GM18502 (cell line): ENCODE measurements at regions not wholly inside any gene's neighbourhood (a gene's known extent, or its start where the extent isn't known, plus 50 kb on each side); places are given as distances from the start of the nearest gene placed in this dataset.
"Not testable (repeated sequence)": the region's sequence is repeated elsewhere in the genome, so short reads cannot be mapped to it uniquely, and the experiment has no call there.

ENCODE experiments used
- ATAC-seq: cut with Tn5 transposase; IDR thresholded peaks from one replicate; pipeline ENCODE4 v1.9.1; 2021; ENCODE audit warnings: mild to moderate bottlenecking; ENCODE audit not compliant: unreplicated experiment, poor library complexity

GRCh38 chr6:11851387-11851786, 72.8 kb upstream of the ADTRP start:
- no peak for ATAC-seq

- no peak for ATAC-seq
Measured at GRCh38 chr6:11848852-11849731, 70.5 kb upstream of the ADTRP start.

GRCh38 chr6:11848346-11848651, 69.7 kb upstream of the ADTRP start:
- no peak for ATAC-seq

GRCh38 chr6:11847515-11848345, 69.1 kb upstream of the ADTRP start:
- no peak for ATAC-seq

GRCh38 chr6:11847068-11847467, 68.5 kb upstream of the ADTRP start:
- ATAC-seq: not testable (repeated sequence)

- ATAC-seq: no peak
Measured at GRCh38 chr6:11845664-11846577, 67.3 kb upstream of the ADTRP start.

GRCh38 chr6:11842795-11843194, 64.2 kb upstream of the ADTRP start:
- not testable (repeated sequence) for ATAC-seq

- ATAC-seq: no peak
Measured at GRCh38 chr6:11835065-11835464, 56.5 kb upstream of the ADTRP start.

GRCh38 chr6:11833626-11834592, 55.3 kb upstream of the ADTRP start:
- peak; percentile 86 for ATAC-seq

- no peak for ATAC-seq
Measured at GRCh38 chr6:11831653-11832052, 53.0 kb upstream of the ADTRP start.

GRCh38 chr6:11830520-11830919, 51.9 kb upstream of the ADTRP start:
- ATAC-seq: no peak

GRCh38 chr6:11830105-11830504, 51.5 kb upstream of the ADTRP start:
- no peak for ATAC-seq

GRCh38 chr6:11828262-11828870, 49.8 kb upstream of the ADTRP start:
- no peak for ATAC-seq
